ENCODE measurements at regions not wholly inside any gene's neighbourhood (a gene's known extent, or its start where the extent isn't known, plus 50 kb on each side); places are given as distances from the start of the nearest gene placed in this dataset.

GRCh38 chr15:93882779-93883178, 348.6 kb upstream of the MCTP2 start:
- intact Hi-C loops (cut with DNase I), result no loop called here
- Histone ChIP-seq H3K36me3 (replicated peaks in 1 of 2; ENCODE audit: insufficient read depth in 1 of 2, low read depth in 2 of 2) (no peaks in the 10 kb centered on the region), H3K4me1 (no peaks in the 10 kb centered on the region), H3K27me3 (no peaks in the 10 kb centered on the region), H3K27ac (no peak overlapping the region), H3K9me3 (no peaks in the 10 kb centered on the region), H3K4me3 (no peak overlapping the region)
- DNase-seq (no peak), ATAC-seq (no peak)
- TF ChIP-seq CTCF (IDR thresholded peaks at IDR 0.05) (no peak), POLR2A (IDR thresholded peaks at IDR 0.05) (no peak)
- 56 to 62% methylated on average over 3 of the region's 3 CpGs for WGBS, 2 donors

- ATAC-seq (no peak), DNase-seq (no peak)
- Histone ChIP-seq H3K4me1 (no peaks in the 10 kb centered on the region), H3K27me3 (no peaks in the 10 kb centered on the region), H3K9me3 (no peaks in the 10 kb centered on the region), H3K4me3 (no peak overlapping the region), H3K27ac (no peak overlapping the region), H3K36me3 (replicated peaks in 1 of 2; ENCODE audit: insufficient read depth in 1 of 2, low read depth in 2 of 2) (no peaks in the 10 kb centered on the region)
- no peak for TF ChIP-seq POLR2A (IDR thresholded peaks at IDR 0.05)
- TF ChIP-seq CTCF (IDR thresholded peaks at IDR 0.05), result no peak
- 61 to 64% methylated on average over 1 of the region's 1 CpG for WGBS, 2 donors
- intact Hi-C loops (cut with DNase I), result no loop called here
Measured at GRCh38 chr15:93882141-93882540, 349.2 kb upstream of the MCTP2 start.

- DNase-seq, result no peak
- H3K9me3 ChIP-seq, result no peaks in the 10 kb centered on the region
- TF ChIP-seq CTCF (IDR thresholded peaks at IDR 0.05), result no peak
- TF ChIP-seq POLR2A (IDR thresholded peaks at IDR 0.05), result no peak
- no peak overlapping the region for H3K27ac ChIP-seq
- intact Hi-C loops (cut with DNase I), result no loop called here
- no peak for ATAC-seq
- H3K4me1 ChIP-seq, result no peaks in the 10 kb centered on the region
- no peak overlapping the region for H3K4me3 ChIP-seq
- no peaks in the 10 kb centered on the region for H3K36me3 ChIP-seq (replicated peaks in 1 of 2; ENCODE audit: insufficient read depth in 1 of 2, low read depth in 2 of 2)
- no peaks in the 10 kb centered on the region for H3K27me3 ChIP-seq
Measured at GRCh38 chr15:93881310-93881709, 350.1 kb upstream of the MCTP2 start.

DNA sequence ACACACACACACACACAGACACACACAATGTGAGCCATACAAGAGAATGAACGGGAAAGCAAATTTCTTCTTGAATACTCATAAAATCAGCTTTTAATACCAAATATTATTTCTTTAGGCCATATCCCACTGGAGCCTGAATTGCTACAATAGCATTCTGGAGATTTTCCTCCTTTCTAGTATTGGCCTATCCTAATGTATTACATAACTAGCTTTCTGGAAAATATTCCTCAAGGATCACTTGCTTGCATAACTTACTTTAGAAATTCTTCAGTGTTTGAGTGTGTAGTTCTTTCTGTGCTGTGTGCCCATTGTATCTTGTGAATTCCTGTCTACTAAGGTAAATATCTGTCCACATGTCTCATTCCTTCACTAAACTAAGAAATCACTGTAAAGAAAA, 351.0 kb upstream of the MCTP2 start:
- no peak for DNase-seq
- Histone ChIP-seq H3K9me3 (no peaks in the 10 kb centered on the region), H3K4me3 (no peak overlapping the region), H3K27me3 (no peaks in the 10 kb centered on the region), H3K36me3 (replicated peaks in 1 of 2; ENCODE audit: insufficient read depth in 1 of 2, low read depth in 2 of 2) (no peaks in the 10 kb centered on the region), H3K4me1 (no peaks in the 10 kb centered on the region), H3K27ac (no peak overlapping the region)
- TF ChIP-seq POLR2A (IDR thresholded peaks at IDR 0.05) (no peak), CTCF (IDR thresholded peaks at IDR 0.05) (no peak)
- ATAC-seq, result no peak
- WGBS, 2 donors, result 55 to 62% methylated on average over 1 of the region's 1 CpG
- intact Hi-C loops (cut with DNase I), result no loop called here

GRCh38 chr15:93870583-93870982, 360.8 kb upstream of the MCTP2 start:
- intact Hi-C loops (cut with DNase I), result no loop called here
- Histone ChIP-seq H3K36me3 (replicated peaks in 1 of 2; ENCODE audit: insufficient read depth in 1 of 2, low read depth in 2 of 2) (no peaks in the 10 kb centered on the region), H3K27me3 (no peaks in the 10 kb centered on the region), H3K4me1 (no peaks in the 10 kb centered on the region), H3K4me3 (no peak overlapping the region), H3K9me3 (no peaks in the 10 kb centered on the region), H3K27ac (no peak overlapping the region)
- 76 to 88% methylated on average over 2 of the region's 2 CpGs for WGBS, 2 donors
- ATAC-seq (no peak), DNase-seq (no peak)
- no peak for TF ChIP-seq POLR2A (IDR thresholded peaks at IDR 0.05)
- TF ChIP-seq CTCF (IDR thresholded peaks at IDR 0.05), result no peak
